Esophagus (tissue), 2 donors: ENCODE measurements at regions not wholly inside any gene's neighbourhood (a gene's known extent, or its start where the extent isn't known, plus 50 kb on each side); places are given as distances from the start of the nearest gene placed in this dataset.
"Not testable (repeated sequence)": the region's sequence is repeated elsewhere in the genome, so short reads cannot be mapped to it uniquely, and the experiment has no call there.

Experiments
- H3K27ac ChIP-seq, 2 donors: one replicate each; pipeline ENCODE4 v1.5.1; 2013; ENCODE audit warnings: low read depth in 2 of 2, mild to moderate bottlenecking in 2 of 2, inconsistent platforms in 1 of 2, low read length in 1 of 2, moderate library complexity in 1 of 2
- H3K27me3 ChIP-seq, 2 donors: one replicate each; pipeline ENCODE4 v1.6.1; 2013; ENCODE audit warnings: low read length in 2 of 2, control low read depth in 1 of 2, mild to moderate bottlenecking in 1 of 2; ENCODE audit not compliant: insufficient read depth in 2 of 2, control insufficient read depth in 1 of 2
- H3K36me3 ChIP-seq, 2 donors: one replicate each; pipeline ENCODE4 v1.6.1; 2013; ENCODE audit warnings: low read length in 1 of 2; ENCODE audit not compliant: control insufficient read depth in 2 of 2, insufficient read depth in 2 of 2
- H3K4me1 ChIP-seq, 2 donors: one replicate each; pipeline ENCODE4 v1.6.1; 2013; ENCODE audit warnings: low read length in 1 of 2; ENCODE audit not compliant: control insufficient read depth in 2 of 2, insufficient read depth in 2 of 2
- H3K4me3 ChIP-seq, 2 donors: one replicate each; pipeline ENCODE4 v1.5.1; 2013; ENCODE audit warnings: low read length in 2 of 2, mild to moderate bottlenecking in 2 of 2, low read depth in 1 of 2, moderate library complexity in 1 of 2
- H3K9me3 ChIP-seq, 2 donors: one replicate each; pipeline ENCODE4 v1.6.1; 2013; ENCODE audit warnings: mild to moderate bottlenecking in 2 of 2, low read depth in 1 of 2, low read length in 1 of 2, moderate library complexity in 1 of 2; ENCODE audit not compliant: control insufficient read depth in 2 of 2, insufficient read depth in 1 of 2
- WGBS, 2 donors: extraction: QIAGEN DNeasy Blood & Tissue Kit; methylation state at CpG; one replicate each; pipeline ENCODE4 v1.1.7; 2013; 5-methylcytosine and 5-hydroxymethylcytosine counted together
- donor health status: healthy with polysubstance abuse.
- donor health status: Bipolar disorder and iron deficiency.

GRCh38 chr6:85130743-85131142 lies 319.1 kb upstream of the NT5E start:
- Histone ChIP-seq H3K9me3 (peaks cover 0 to 4% of the 10 kb centered on the region in 2 donors), H3K4me3 (no peak overlapping the region), H3K36me3 (no peaks in the 10 kb centered on the region), H3K4me1 (no peaks in the 10 kb centered on the region), H3K27ac (no peak overlapping the region), H3K27me3 (no peaks in the 10 kb centered on the region)
- WGBS, 2 donors = 65 to 78% methylated on average over 3 of the region's 3 CpGs

GRCh38 chr6:85129881-85130280 lies 320.0 kb upstream of the NT5E start:
- H3K4me3 ChIP-seq = no peak overlapping the region
- no peak overlapping the region for H3K27ac ChIP-seq
- whole genome bisulfite sequencing, 2 donors = 72 to 79% methylated on average over 5 of the region's 5 CpGs
- H3K27me3 ChIP-seq = no peaks in the 10 kb centered on the region
- H3K36me3 ChIP-seq = no peaks in the 10 kb centered on the region
- H3K9me3 ChIP-seq = peaks cover 0 to 4% of the 10 kb centered on the region in 2 donors
- no peaks in the 10 kb centered on the region for H3K4me1 ChIP-seq

GRCh38 chr6:85128781-85129180 lies 321.1 kb upstream of the NT5E start:
- 55 to 64% methylated on average over 4 of the region's 4 CpGs for WGBS, 2 donors
- Histone ChIP-seq H3K27ac (no peak overlapping the region), H3K36me3 (no peaks in the 10 kb centered on the region), H3K4me3 (no peak overlapping the region), H3K27me3 (no peaks in the 10 kb centered on the region), H3K4me1 (no peaks in the 10 kb centered on the region), H3K9me3 (peaks cover 0 to 4% of the 10 kb centered on the region in 2 donors)

- WGBS, 2 donors = 50 to 52% methylated on average over 3 of the region's 3 CpGs
- H3K4me3 ChIP-seq, H3K36me3 ChIP-seq, H3K27me3 ChIP-seq, H3K4me1 ChIP-seq, H3K9me3 ChIP-seq, H3K27ac ChIP-seq: not testable (repeated sequence)
Observed at GRCh38 chr6:85128256-85128655, 321.6 kb upstream of the NT5E start.

GRCh38 chr6:85127696-85128243 lies 322.1 kb upstream of the NT5E start:
- Histone ChIP-seq H3K36me3 (no peaks in the 10 kb centered on the region), H3K27ac (no peak overlapping the region), H3K4me3 (no peak overlapping the region), H3K4me1 (no peaks in the 10 kb centered on the region), H3K9me3 (peaks cover 2 to 4% of the 10 kb centered on the region in 2 donors), H3K27me3 (no peaks in the 10 kb centered on the region)
- 49 to 53% methylated on average over 3 of the region's 3 CpGs for WGBS, 2 donors

GRCh38 chr6:85127168-85127498 lies 322.8 kb upstream of the NT5E start:
- peaks cover 2 to 4% of the 10 kb centered on the region in 2 donors for H3K9me3 ChIP-seq
- no peak overlapping the region for H3K27ac ChIP-seq
- H3K4me1 ChIP-seq = no peaks in the 10 kb centered on the region
- H3K4me3 ChIP-seq = no peak overlapping the region
- WGBS, 2 donors = 58 to 62% methylated on average over 4 of the region's 4 CpGs
- H3K36me3 ChIP-seq = no peaks in the 10 kb centered on the region
- H3K27me3 ChIP-seq = no peaks in the 10 kb centered on the region

- Histone ChIP-seq H3K9me3 (peaks cover 2 to 4% of the 10 kb centered on the region in 2 donors), H3K4me3 (no peak overlapping the region), H3K4me1 (no peaks in the 10 kb centered on the region), H3K27me3 (no peaks in the 10 kb centered on the region), H3K27ac (no peak overlapping the region), H3K36me3 (no peaks in the 10 kb centered on the region)
- 36 to 38% methylated on average over 11 of the region's 11 CpGs for WGBS, 2 donors
Observed at GRCh38 chr6:85126485-85127167, 323.3 kb upstream of the NT5E start.

GRCh38 chr6:85125526-85125925 lies 324.4 kb upstream of the NT5E start:
- H3K27me3 ChIP-seq = no peaks in the 10 kb centered on the region
- no peaks in the 10 kb centered on the region for H3K4me1 ChIP-seq
- no peaks in the 10 kb centered on the region for H3K36me3 ChIP-seq
- 36 to 58% methylated on average over 3 of the region's 3 CpGs for WGBS, 2 donors
- no peak overlapping the region for H3K27ac ChIP-seq
- H3K9me3 ChIP-seq = peaks cover 2 to 4% of the 10 kb centered on the region in 2 donors
- H3K4me3 ChIP-seq = no peak overlapping the region

- Histone ChIP-seq H3K4me1 (no peaks in the 10 kb centered on the region), H3K27ac (no peak overlapping the region), H3K27me3 (no peaks in the 10 kb centered on the region), H3K4me3 (no peak overlapping the region), H3K9me3 (peaks cover 2 to 4% of the 10 kb centered on the region in 2 donors), H3K36me3 (no peaks in the 10 kb centered on the region)
- 67 to 71% methylated on average over 1 of the region's 1 CpG for WGBS, 2 donors
Observed at GRCh38 chr6:85124472-85125354, 325.2 kb upstream of the NT5E start.
